Epidermal melanocyte (primary cell): ENCODE measurements at regions not wholly inside any gene's neighbourhood (a gene's known extent, or its start where the extent isn't known, plus 50 kb on each side); places are given as distances from the start of the nearest gene placed in this dataset.
"Not testable (repeated sequence)": the region's sequence is repeated elsewhere in the genome, so short reads cannot be mapped to it uniquely, and the experiment has no call there.

Experiments used
- DNase-seq: peaks from one replicate; pipeline ENCODE4 v3.0.0; 2011; ENCODE audit warnings: low spot score; ENCODE audit not compliant: insufficient read length

DNA sequence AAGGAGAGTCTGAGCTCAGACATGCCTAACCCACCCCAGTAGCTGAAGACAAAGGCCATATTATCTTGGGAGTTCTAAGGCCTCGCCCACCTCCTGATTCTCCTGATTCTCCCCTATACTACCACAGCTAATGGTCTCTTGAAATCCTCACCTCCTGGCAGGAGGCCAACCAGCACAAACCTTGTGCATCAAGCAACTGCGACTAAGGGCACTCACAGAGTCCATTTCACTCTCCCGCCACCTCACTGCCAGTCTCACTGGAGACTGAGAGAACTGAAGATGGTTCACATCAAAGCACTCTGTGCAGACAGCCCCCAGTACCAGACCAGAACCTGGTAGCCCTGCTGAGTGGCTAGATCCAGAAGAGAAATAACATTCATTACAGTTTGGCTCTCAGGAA is 102.1 kb upstream of the KLF8 start:
- DNase-seq: no peak

DNA sequence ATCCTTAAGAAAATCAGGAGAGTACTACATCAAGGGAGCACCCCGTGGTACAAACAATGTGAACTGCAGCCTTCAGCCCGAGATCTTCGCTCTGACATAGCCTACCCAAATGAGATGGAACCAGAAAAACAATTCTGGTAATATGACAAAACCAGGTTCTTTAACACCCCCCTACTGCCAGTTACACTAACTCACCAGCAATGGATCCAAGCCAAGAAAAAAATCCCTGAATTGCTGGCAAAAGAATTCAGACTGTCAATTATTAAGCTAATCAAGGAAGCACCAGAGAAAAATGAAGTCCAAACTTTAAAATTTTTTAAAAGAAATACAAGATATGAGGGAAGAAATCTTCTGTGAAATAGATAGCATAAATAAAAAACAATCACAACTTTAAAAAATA is 101.7 kb upstream of the KLF8 start:
- DNase-seq: no peak

DNA sequence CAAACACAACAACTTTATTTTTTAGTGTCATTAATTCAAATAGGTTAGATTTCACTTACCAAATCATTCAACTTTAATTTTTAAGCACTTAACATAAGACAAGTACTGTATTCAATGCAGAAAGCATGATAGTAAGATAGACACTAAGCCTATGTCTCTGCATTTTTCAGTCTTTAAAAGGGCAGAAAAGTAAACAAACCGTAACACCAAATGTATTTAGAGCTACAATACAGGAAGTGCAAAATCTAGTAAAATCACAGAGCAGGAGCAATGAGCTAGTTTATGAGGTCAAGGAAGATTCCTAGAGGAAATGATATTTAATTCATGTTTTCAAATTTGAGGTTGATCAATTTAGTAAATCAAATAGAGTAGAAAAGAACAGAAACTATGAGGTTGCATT is 68.0 kb upstream of the KLF8 start:
- DNase-seq: not testable (repeated sequence)
